ENCODE measurements at regions not wholly inside any gene's neighbourhood (a gene's known extent, or its start where the extent isn't known, plus 50 kb on each side); places are given as distances from the start of the nearest gene placed in this dataset.

GRCh38 chr3:31479431-31479830 lies 53.3 kb upstream of the STT3B start:
- DNase-seq = no peak

GRCh38 chr3:31481697-31482096 lies 51.0 kb upstream of the STT3B start:
- no peak for DNase-seq

- DNase-seq = no peak
Measured at GRCh38 chr3:31482493-31483200, 50.1 kb upstream of the STT3B start.

Data from CD4-positive, alpha-beta T cell treated with Interleukin-17A for 4 hours (primary cell).